HG02973 (cell line): ENCODE measurements at regions not wholly inside any gene's neighbourhood (a gene's known extent, or its start where the extent isn't known, plus 50 kb on each side); places are given as distances from the start of the nearest gene placed in this dataset.

Source experiments
- ATAC-seq: cut with Tn5 transposase; IDR thresholded peaks from one replicate; pipeline ENCODE4 v1.9.1; 2021; ENCODE audit warnings: moderate library complexity; ENCODE audit not compliant: unreplicated experiment

- ATAC-seq: no peak
Observed at GRCh38 chr4:1466034-1466862, 60.0 kb upstream of the NKX1-1 start.

- no peak for ATAC-seq
Observed at GRCh38 chr4:1465173-1466033, 59.2 kb upstream of the NKX1-1 start.

- ATAC-seq: no peak
Observed at GRCh38 chr4:1464581-1465171, 58.4 kb upstream of the NKX1-1 start.

- ATAC-seq: no peak
Observed at GRCh38 chr4:1463927-1464540, 57.8 kb upstream of the NKX1-1 start.

DNA sequence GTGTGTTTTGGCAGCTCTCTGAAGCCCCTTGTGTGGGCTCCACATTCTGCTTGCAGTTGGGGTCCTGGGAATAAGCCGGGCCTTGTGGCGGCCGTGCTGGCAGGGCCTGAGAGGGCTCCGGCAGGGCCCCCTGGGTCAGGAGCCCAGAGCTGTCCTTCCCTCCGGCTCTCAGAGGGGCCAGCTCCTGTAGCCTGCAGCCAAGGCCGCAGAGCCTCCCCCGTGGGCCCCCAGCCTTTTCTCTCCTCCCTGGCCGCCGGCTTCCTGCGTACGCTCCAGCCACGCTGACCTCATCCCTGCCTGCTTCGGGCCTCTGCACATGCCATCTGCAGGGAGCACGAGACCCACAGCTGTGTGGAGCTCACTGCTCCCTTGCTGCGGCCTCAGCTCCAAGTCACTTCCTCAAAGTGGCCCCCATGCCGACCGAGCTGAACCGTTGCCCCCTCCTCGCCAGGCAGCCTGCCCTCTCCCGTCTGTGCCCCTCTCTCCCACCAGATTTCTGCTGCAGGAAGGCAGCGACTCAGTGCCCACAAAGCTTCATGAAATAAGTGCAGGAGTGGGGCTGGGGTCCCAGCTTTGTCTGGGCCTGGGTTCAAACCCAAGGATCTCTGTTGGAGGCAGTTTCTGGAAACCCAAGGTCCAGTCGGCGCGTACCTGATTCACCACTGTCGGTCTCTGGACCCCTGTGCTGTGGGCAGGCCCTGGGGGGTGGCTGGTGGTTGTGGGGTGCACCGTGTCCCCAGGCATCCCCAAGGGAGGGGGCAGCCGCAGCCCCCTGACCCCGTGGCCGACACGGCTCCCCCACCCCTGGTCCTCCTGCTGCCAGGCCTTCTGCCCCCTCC, 57.1 kb upstream of the NKX1-1 start:
- ATAC-seq: no peak

DNA sequence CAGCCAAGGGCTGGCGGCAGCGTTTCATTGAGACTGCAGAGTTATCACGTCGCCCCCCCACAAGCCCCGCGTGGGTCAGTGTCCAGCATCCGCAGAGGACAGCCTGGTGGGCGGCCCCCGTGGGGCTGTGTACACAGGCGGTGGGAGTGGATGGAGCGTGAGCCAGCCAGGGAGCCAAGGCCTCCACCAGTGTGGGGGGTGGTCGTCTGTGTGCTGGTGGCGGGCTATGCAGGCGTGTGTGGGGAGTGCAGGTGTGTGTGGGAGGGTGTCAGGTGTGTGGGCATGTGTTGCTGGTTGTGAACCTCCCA, 56.5 kb upstream of the NKX1-1 start:
- ATAC-seq: no peak

- ATAC-seq: no peak
Observed at GRCh38 chr4:1462009-1462767, 55.9 kb upstream of the NKX1-1 start.

GRCh38 chr4:1460967-1461868, 55.0 kb upstream of the NKX1-1 start:
- ATAC-seq: no peak

DNA sequence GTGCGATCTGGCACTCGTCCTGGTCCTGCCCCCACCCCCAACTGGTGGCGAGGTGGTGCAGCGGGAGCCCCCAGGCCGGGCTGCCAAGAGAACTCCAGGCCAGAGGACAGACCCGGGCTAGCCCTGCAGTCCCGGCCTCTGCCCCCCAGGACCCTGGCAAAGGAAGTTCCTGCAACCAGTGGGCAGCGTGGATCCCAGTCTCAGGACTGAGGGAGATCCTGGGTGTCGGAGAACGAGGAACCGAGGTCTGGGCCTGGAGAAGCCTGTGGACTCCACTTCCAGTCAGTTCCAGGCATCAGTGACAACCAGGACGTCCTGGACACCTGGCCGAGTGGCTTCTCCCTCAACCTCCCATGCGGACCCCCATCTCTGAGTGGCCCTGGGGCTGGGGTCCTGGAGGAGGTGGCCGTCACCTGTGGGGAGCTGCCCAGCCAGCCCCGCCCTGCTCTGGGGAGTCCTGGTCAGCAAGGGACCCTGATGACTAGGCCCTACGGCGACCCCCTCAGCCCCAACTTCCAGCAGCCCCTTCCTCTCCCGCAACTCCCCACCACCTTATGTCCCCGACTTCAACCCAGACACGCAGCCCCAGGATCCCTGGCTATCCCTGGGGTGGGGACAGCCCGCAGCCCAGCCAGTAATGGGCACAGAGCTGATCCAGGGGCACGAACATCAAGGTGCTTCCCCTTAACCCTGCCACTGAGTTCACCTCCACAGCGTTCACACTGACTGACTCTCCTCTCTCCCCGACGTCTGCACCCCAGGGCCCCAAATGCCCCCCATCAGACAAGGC, 53.7 kb upstream of the NKX1-1 start:
- no peak for ATAC-seq

DNA sequence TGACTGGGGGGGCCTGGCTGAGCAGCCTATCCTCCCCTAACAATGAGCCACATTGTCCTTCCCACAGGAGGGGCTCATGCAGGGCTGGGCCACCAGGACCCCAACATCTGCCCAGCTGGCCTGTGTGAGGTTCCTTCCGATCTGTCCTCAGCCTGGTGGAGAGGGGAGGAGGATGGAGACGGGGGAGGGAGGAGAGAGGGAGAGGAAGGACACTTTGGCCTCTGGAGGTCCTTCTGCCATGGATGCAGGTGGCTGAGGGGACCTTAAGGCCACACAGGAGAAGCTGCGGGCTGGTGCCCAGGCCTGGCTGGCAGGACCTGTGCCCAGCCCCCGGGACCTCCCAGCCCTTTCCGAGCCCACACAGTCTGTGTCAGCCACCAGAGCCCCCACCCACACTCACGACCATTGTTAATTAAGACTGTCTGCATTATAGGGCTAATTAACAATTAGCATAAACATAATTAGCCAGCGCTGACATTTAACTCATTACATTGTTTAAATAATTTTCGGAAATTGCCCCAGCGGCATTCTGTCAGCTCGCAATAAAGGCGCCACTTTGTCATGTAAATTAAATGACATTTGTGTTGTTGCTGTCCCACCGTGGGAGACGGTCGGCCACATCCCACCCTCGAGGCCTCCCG, 53.0 kb upstream of the NKX1-1 start:
- no peak for ATAC-seq

DNA sequence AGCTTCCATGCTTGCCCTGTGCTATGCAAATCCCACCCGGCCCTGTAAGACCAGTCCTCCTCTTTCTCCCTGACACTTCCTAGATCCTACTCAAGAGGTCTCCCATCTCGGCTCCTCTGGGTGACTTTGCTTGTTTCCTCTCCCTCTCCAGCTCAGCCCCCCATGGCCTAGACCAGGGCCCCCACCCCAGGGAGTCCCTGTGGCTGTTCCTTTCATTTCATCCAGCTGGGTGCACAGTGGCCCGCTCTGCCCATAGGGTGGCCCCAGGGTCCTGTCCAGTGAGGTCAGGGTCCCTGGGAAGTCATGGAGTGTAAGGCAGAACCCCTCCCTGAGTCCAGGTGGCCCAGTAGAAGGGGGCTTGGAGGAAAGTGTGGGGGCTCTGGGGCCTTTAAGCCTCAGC, 52.3 kb upstream of the NKX1-1 start:
- ATAC-seq: no peak
